Bronchial epithelial cell (primary cell): ENCODE measurements at regions not wholly inside any gene's neighbourhood (a gene's known extent, or its start where the extent isn't known, plus 50 kb on each side); places are given as distances from the start of the nearest gene placed in this dataset.
A peak's percentile ranks its signal among the peaks of the same experiment; 100 is the strongest.

Source experiments
- DNase-seq: peaks from one replicate; pipeline ENCODE4 v3.0.0-alpha.2; 2010; ENCODE audit warnings: low read depth
- FAIRE-seq: peaks from 2 replicates; lab custom pipeline; 2011; peaks lifted over from hg19 to GRCh38; lab: Jason Lieb, UNC
- H3K27me3 ChIP-seq: 2 replicates; pipeline ENCODE4 v1.5.1; 2011; ENCODE audit warnings: low read length; ENCODE audit not compliant: control insufficient read depth, insufficient read depth
- H3K36me3 ChIP-seq: 2 replicates; pipeline ENCODE4 v1.5.1; 2011; ENCODE audit warnings: low read length; ENCODE audit not compliant: control insufficient read depth, insufficient read depth
- H3K4me3 ChIP-seq: 2 replicates; pipeline ENCODE4 v1.5.1; 2011; ENCODE audit warnings: mild to moderate bottlenecking, low read depth, low read length, control low read depth
- CTCF ChIP-seq: IDR thresholded peaks from 2 replicates; pipeline ENCODE4 v1.5.1; 2011; ENCODE audit warnings: mild to moderate bottlenecking, moderate library complexity, low read length, control low read depth, inconsistent platforms; ENCODE audit not compliant: insufficient read depth, severe bottlenecking

GRCh38 chr13:34847766-34848165, 94.3 kb upstream of the NBEA start:
- H3K4me3 ChIP-seq: no peak overlapping the region
- H3K27me3 ChIP-seq: no peaks in the 10 kb centered on the region
- FAIRE-seq (no peak), DNase-seq (peak; percentile 15)
- TF ChIP-seq CTCF: no peak
- no peaks in the 10 kb centered on the region for H3K36me3 ChIP-seq

GRCh38 chr13:34849406-34849805, 92.7 kb upstream of the NBEA start:
- TF ChIP-seq CTCF: no peak
- Histone ChIP-seq H3K27me3 (no peaks in the 10 kb centered on the region), H3K4me3 (no peak overlapping the region), H3K36me3 (no peaks in the 10 kb centered on the region)
- FAIRE-seq: no peak
- DNase-seq: no peak

GRCh38 chr13:34853161-34853560, 88.9 kb upstream of the NBEA start:
- TF ChIP-seq CTCF: no peak
- no peak overlapping the region for H3K4me3 ChIP-seq
- FAIRE-seq (no peak), DNase-seq (no peak)
- H3K27me3 ChIP-seq: no peaks in the 10 kb centered on the region
- H3K36me3 ChIP-seq: no peaks in the 10 kb centered on the region

- no peak for DNase-seq
- TF ChIP-seq CTCF: no peak
- FAIRE-seq: no peak
Observed at GRCh38 chr13:34857558-34858325, 84.3 kb upstream of the NBEA start.

GRCh38 chr13:34862311-34862710, 79.8 kb upstream of the NBEA start:
- Histone ChIP-seq H3K36me3 (no peaks in the 10 kb centered on the region), H3K27me3 (no peaks in the 10 kb centered on the region), H3K4me3 (no peak overlapping the region)
- FAIRE-seq: no peak
- TF ChIP-seq CTCF: no peak
- DNase-seq: peak; percentile 14

More at GRCh38 chr13:34857558-34858325, 84.3 kb upstream of the NBEA start:
- Histone ChIP-seq H3K4me3 (no peak overlapping the region), H3K27me3 (no peaks in the 10 kb centered on the region), H3K36me3 (no peaks in the 10 kb centered on the region)

- H3K4me3 ChIP-seq: no peak overlapping the region
- FAIRE-seq (no peak), DNase-seq (no peak)
- TF ChIP-seq CTCF: no peak
- H3K27me3 ChIP-seq: no peaks in the 10 kb centered on the region
- H3K36me3 ChIP-seq: no peaks in the 10 kb centered on the region
Observed at GRCh38 chr13:34862716-34863115, 79.4 kb upstream of the NBEA start.
